ENCODE measurements at regions not wholly inside any gene's neighbourhood (a gene's known extent, or its start where the extent isn't known, plus 50 kb on each side); places are given as distances from the start of the nearest gene placed in this dataset.

DNA sequence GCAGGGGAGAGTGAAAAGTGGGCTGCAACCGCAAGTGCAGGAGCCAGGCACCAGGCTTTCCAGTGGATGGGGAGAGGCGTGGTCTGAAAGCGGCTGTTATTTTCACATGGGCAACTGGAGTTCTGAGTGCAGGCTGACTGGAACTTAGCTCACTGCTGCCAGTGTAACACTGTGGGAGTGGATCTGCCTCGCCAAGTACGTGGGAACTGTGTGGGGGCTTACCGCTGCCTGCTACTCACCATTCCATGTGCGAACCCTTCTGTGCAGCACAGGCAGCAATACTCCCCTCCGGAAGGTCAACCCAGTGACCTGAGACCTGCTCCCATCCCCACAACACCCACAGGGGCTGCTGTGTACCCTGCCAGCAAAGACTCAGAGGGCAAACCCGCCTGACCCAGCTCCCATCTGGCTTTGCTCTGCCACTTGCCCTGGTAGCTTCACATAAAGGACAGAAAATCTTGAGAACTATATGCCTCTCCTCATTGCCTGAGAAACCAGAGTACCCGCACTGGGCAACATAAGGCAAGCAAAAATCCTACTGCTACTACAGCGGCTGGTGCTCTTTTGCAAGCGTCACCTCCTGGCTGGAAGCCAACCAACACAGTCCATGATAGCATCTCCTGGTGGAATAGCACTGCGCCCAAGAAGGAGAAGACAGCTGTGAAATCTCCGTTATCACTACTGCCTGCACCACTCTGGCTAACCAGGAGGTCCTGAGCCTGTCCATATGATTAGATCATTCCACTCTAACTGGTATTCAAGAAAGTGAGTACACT lies 54.4 kb upstream of the SIRPG start:
- TF ChIP-seq, protein P1, sequence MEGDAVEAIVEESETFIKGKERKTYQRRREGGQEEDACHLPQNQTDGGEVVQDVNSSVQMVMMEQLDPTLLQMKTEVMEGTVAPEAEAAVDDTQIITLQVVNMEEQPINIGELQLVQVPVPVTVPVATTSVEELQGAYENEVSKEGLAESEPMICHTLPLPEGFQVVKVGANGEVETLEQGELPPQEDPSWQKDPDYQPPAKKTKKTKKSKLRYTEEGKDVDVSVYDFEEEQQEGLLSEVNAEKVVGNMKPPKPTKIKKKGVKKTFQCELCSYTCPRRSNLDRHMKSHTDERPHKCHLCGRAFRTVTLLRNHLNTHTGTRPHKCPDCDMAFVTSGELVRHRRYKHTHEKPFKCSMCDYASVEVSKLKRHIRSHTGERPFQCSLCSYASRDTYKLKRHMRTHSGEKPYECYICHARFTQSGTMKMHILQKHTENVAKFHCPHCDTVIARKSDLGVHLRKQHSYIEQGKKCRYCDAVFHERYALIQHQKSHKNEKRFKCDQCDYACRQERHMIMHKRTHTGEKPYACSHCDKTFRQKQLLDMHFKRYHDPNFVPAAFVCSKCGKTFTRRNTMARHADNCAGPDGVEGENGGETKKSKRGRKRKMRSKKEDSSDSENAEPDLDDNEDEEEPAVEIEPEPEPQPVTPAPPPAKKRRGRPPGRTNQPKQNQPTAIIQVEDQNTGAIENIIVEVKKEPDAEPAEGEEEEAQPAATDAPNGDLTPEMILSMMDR (optimal IDR thresholded peaks at IDR 0.05 in 1 of 3, IDR thresholded peaks at IDR 0.05 in 1 of 3, conservative IDR thresholded peaks at IDR 0.05 in 1 of 3; ENCODE audit: extremely low read depth in 1 of 3, insufficient read depth in 2 of 3, low read length in 3 of 3), result no peak
- no peak for TF ChIP-seq EZH2 (IDR thresholded peaks at IDR 0.05; ENCODE audit: low read length)
